ENCODE measurements at regions not wholly inside any gene's neighbourhood (a gene's known extent, or its start where the extent isn't known, plus 50 kb on each side); places are given as distances from the start of the nearest gene placed in this dataset.

GRCh38 chr7:53983480-53983879 is 558.7 kb upstream of the VSTM2A start:
- H3K4me3 ChIP-seq (ENCODE audit: low read depth, low read length) = no peak overlapping the region
- TF ChIP-seq, protein P1, sequence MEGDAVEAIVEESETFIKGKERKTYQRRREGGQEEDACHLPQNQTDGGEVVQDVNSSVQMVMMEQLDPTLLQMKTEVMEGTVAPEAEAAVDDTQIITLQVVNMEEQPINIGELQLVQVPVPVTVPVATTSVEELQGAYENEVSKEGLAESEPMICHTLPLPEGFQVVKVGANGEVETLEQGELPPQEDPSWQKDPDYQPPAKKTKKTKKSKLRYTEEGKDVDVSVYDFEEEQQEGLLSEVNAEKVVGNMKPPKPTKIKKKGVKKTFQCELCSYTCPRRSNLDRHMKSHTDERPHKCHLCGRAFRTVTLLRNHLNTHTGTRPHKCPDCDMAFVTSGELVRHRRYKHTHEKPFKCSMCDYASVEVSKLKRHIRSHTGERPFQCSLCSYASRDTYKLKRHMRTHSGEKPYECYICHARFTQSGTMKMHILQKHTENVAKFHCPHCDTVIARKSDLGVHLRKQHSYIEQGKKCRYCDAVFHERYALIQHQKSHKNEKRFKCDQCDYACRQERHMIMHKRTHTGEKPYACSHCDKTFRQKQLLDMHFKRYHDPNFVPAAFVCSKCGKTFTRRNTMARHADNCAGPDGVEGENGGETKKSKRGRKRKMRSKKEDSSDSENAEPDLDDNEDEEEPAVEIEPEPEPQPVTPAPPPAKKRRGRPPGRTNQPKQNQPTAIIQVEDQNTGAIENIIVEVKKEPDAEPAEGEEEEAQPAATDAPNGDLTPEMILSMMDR (IDR thresholded peaks at IDR 0.05; ENCODE audit: insufficient read depth, low read depth, low read length) = no peak
- no peak for DNase-seq (ENCODE audit: low read depth)

- TF ChIP-seq, protein P1 (IDR thresholded peaks at IDR 0.05; ENCODE audit: insufficient read depth, low read depth, low read length) = no peak
- no peak for DNase-seq (ENCODE audit: low read depth)
- no peak overlapping the region for H3K4me3 ChIP-seq (ENCODE audit: low read depth, low read length)
These were observed 557.4 kb upstream of the VSTM2A start for GRCh38 chr7:53984776-53985175.

DNA sequence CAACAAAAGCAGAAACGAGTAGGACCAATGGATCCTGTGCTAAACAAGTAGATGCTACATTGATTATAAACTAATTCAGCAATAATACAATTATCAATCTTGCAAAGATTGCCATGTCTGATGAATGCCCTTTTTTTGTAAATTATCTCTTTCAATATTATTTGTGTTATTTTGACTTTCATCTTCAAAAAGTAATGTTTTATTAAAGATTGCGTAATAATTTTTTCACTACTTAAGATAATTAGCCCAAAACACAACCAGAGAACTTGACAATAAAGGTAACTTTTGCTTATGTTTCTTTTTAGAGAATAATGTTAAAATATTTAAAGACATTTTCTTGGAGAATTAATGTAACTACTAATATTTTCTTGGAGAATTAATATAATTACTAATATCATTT is 553.8 kb upstream of the VSTM2A start:
- TF ChIP-seq, protein P1 (IDR thresholded peaks at IDR 0.05; ENCODE audit: insufficient read depth, low read depth, low read length) = no peak
- H3K4me3 ChIP-seq (ENCODE audit: low read depth, low read length) = no peak overlapping the region
- DNase-seq (ENCODE audit: low read depth) = no peak

DNA sequence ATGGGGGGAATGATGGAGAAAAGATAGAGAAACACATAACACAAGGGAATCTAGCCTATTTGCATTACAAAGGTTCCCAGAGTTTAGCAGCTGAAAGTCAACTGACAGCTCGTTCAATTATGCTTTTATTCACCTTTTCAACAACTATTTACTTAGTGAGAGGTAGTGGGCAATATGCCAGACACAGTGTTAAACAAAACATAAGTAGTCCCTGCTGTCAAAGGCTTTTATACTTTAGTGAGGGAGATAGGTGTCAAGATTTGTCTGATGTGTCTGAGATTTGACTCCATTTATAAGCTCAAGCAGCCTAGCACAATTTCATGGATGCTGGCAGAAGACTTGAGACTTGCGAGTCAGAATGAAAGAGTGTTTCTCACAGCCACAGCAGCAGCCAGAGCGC is 549.0 kb upstream of the VSTM2A start:
- DNase-seq (ENCODE audit: low read depth) = no peak
- TF ChIP-seq, protein P1 (IDR thresholded peaks at IDR 0.05; ENCODE audit: insufficient read depth, low read depth, low read length) = no peak
- no peak overlapping the region for H3K4me3 ChIP-seq (ENCODE audit: low read depth, low read length)

DNA sequence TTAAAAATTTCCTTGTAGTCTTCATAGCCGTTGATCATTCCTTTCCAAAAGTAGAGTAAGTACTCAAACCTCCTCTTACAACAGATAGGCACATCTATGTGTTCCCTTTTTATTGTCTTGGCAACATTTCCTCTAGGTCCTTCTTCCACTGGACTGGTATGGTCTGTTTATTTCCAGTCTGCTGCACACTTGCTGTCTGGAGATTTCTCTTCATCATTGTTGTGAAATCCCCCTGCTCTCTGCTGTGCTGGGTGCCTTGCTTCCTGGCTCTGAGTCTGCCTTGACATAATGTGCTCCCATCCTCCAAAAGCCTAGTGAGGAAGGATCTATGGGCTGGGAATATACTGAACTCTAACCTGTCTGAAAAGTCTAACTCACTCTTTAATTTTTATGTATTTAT is 545.3 kb upstream of the VSTM2A start:
- DNase-seq (ENCODE audit: low read depth) = no peak
- H3K4me3 ChIP-seq (ENCODE audit: low read depth, low read length) = no peak overlapping the region
- TF ChIP-seq, protein P1 (IDR thresholded peaks at IDR 0.05; ENCODE audit: insufficient read depth, low read depth, low read length) = no peak

DNA sequence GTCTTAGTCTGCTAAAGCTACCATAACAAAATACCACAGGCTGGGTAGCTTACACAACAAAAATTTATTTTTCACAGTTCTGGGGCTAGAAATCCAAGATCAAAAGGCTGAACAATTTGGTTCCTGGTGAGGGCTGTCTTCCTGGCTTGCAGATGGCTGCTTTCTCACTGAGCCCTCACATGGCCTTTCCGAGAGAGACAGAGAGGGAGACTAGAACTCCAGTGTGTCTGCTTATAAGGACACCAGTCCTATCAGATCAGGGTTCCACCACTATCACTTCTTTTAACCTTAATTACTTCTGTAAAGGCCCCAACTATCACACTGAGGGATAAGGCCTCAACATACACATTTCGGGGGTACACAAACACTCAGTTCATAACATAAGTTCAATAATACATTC is 527.4 kb upstream of the VSTM2A start:
- no peak for DNase-seq (ENCODE audit: low read depth)
- TF ChIP-seq, protein P1 (IDR thresholded peaks at IDR 0.05; ENCODE audit: insufficient read depth, low read depth, low read length) = no peak
- H3K4me3 ChIP-seq (ENCODE audit: low read depth, low read length) = no peak overlapping the region

DNA sequence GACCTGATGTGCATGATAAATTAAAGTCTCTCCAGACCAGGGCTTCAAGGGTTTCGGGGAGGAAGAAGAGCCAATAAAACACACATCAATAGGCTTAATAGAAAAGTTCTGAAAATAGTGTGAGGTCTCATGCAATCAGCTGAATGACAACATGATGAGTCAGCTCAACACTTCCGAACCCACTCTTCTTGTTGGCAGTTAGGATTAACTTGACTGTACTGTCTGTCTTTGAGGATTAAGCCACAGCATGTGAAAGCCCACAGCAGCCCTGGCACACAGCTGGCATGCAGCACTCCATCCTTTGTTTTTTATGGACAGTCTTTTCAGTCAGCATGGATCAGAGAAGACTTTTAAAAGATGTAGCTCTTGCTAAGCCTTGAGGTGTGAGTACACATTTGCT is 526.9 kb upstream of the VSTM2A start:
- TF ChIP-seq, protein P1 (IDR thresholded peaks at IDR 0.05; ENCODE audit: insufficient read depth, low read depth, low read length) = no peak
- H3K4me3 ChIP-seq (ENCODE audit: low read depth, low read length) = no peak overlapping the region
- DNase-seq (ENCODE audit: low read depth) = no peak
